ENCODE measurements at regions not wholly inside any gene's neighbourhood (a gene's known extent, or its start where the extent isn't known, plus 50 kb on each side); places are given as distances from the start of the nearest gene placed in this dataset.

DNA sequence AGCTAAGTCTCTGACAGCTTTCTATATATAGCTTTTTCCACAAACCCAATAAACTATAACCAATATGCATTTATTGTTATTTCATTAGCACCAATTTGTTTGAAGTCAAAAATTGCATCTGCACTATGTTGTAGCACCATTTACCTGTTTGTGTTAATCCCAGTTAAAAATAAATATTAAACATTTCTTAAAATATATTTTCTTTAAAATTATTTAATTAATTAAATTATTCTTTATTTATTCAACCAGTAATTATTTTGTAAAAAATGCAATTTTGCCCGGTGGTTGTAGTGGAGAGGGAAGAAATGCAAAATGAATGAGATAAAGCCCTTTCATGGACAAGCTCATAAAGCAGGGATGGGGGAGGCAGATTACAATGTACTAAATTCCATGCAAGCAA is 1257.9 kb downstream of the PCDH17 start:
- DNase-seq (ENCODE audit: low spot score) (no peak), ATAC-seq (ENCODE audit: low FRiP score) (no peak)
- TF ChIP-seq, protein P1, sequence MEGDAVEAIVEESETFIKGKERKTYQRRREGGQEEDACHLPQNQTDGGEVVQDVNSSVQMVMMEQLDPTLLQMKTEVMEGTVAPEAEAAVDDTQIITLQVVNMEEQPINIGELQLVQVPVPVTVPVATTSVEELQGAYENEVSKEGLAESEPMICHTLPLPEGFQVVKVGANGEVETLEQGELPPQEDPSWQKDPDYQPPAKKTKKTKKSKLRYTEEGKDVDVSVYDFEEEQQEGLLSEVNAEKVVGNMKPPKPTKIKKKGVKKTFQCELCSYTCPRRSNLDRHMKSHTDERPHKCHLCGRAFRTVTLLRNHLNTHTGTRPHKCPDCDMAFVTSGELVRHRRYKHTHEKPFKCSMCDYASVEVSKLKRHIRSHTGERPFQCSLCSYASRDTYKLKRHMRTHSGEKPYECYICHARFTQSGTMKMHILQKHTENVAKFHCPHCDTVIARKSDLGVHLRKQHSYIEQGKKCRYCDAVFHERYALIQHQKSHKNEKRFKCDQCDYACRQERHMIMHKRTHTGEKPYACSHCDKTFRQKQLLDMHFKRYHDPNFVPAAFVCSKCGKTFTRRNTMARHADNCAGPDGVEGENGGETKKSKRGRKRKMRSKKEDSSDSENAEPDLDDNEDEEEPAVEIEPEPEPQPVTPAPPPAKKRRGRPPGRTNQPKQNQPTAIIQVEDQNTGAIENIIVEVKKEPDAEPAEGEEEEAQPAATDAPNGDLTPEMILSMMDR (IDR thresholded peaks at IDR 0.05): no peak

DNA sequence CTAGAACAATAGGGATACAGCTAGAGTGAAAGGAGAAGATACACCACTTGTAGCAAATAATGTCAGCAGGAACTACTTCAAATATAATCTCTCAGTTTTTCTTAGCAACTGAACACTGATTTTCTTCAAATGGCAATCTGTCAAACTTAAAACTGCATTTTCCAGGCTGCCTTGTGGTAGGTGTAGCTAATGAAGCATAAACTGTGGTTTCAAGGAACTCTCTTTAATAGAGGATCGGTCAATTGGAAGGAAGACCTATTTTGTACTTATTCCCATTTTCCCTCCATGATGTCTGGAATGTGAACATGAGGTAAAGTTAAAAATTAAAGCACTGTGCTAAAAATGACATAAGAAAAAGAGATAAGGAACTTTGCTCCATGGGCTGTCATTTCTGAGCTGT is 1261.9 kb downstream of the PCDH17 start:
- DNase-seq (ENCODE audit: low spot score) (no peak), ATAC-seq (ENCODE audit: low FRiP score) (no peak)
- TF ChIP-seq, protein P1 (IDR thresholded peaks at IDR 0.05): no peak

DNA sequence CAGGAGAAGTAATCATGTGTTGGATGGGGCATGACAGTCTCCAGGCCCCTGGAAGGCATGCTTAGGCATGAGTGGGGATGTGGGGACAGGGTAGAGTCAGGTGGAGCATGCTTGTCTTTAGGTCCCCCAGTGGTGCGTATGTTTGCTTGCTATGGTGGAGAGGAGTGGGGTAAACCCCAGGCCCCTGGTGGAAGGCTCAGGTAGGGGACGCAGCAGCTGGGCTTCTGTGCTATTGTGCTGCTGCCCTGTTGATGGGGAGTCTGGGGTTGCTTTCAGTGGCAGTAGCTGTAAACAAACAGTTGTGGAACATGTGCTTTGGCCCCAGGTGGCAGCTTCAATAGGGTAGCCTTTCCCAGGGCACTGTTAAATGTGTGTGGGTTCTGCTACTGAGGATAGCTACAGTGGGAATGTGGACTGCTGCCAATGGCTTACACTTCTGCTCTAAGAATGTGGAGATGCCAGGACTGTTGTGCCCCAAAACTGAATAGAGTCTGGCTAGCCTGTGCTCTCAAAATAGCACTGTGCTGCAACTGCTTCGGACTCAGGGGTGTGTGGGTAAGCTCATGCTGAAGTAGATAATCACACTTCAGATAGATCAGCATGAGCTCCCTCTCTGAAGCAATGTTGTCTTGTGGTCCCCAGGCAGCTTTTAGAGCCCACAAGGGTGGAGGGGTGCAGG is 1257.3 kb downstream of the DIAPH3 start:
- TF ChIP-seq, protein P1 (IDR thresholded peaks at IDR 0.05): no peak
- ATAC-seq (ENCODE audit: low FRiP score) (no peak), DNase-seq (ENCODE audit: low spot score) (no peak)

DNA sequence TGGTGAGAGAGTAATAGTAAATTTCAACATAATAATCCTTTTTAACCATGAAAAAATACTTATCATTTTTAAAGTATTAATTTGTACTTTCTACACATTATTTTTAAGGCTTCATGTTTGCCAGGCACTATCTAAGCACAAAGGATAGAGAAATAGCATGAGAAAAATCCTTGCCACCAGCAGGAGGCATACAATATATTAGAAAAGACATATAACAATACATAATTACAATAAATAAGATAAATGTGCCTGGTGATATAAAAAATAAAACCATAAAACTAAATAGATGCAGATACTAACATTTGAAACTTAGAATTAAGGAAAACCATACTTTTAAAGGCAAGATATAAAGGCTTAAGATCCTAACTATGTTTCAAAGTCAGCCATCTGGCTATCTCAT is 1256.4 kb downstream of the DIAPH3 start:
- TF ChIP-seq, protein P1 (IDR thresholded peaks at IDR 0.05): no peak
- ATAC-seq (ENCODE audit: low FRiP score): no peak
- no peak for DNase-seq (ENCODE audit: low spot score)

DNA sequence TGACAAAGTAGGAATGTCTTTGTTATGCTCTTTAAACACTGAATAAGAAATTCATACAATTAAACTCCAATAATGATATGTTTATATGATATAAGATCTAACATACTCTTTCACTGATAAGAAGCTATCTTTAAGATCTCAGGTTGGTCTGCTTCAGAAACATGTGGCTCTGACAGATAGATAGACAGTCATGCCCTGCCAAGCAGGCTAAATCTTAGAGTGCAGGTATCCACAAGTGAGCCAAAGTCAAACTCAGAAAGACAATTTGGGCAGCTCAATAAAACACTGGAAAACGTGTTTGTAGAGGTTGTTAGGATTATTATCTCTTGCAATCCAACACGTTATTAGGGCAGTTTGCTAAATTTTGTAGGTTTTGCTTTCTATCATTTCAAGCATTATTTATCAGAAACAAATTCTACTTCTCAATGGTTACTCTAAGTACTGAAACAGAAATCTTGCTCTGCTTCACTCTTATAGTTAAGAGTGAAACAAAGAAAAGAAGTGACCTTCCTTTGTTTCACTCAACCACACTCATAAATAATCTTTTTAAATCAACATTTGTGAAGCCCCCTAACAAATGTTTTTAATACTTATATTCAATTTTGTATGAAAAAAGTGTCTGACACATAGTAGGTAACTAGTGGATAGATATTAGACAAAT is 1255.6 kb downstream of the DIAPH3 start:
- no peak for DNase-seq (ENCODE audit: low spot score)
- ATAC-seq (ENCODE audit: low FRiP score): no peak
- TF ChIP-seq, protein P1 (IDR thresholded peaks at IDR 0.05): no peak

DNA sequence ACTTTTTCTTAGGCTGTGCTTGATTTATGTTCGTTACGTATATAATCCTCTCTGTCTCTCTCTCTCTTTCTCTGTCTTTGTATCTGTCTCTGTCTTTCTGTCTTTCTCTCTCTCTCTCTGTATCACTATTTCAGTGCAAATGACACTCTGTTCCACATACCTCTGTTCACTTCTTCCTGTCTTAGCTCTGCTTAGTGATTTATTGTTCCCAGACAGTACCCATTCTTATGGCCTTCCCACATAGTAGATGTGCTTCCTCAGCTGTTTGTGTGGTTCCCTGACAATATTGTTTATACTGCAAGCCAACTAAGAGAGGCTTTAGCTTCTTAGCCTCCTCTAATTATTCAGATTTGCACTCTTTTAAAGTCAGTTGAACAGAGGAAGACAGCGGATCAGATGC is 1244.2 kb downstream of the DIAPH3 start:
- ATAC-seq (ENCODE audit: low FRiP score): no peak
- TF ChIP-seq, protein P1 (IDR thresholded peaks at IDR 0.05): no peak
- DNase-seq (ENCODE audit: low spot score): no peak

DNA sequence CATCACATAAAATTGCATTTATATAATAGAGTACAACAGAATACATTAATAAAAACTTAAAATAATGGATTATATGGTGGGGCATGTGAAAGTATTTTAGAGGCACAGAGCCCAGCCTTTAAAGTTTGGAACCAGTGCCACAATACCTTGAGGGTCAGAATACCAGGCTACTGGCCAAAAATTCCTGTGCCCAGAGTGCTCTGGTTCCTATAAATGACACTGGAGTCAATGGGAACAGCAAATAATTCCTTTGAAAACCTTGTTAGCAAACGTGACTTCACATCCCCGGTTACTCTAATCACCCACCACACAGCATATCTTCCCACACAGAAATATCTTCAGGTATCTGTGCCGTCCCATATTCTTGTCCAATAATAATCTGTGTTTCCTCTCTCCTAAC is 1242.6 kb downstream of the DIAPH3 start:
- no peak for DNase-seq (ENCODE audit: low spot score)
- no peak for ATAC-seq (ENCODE audit: low FRiP score)
- TF ChIP-seq, protein P1 (IDR thresholded peaks at IDR 0.05): no peak
